GM06990 (cell line): ENCODE measurements at regions not wholly inside any gene's neighbourhood (a gene's known extent, or its start where the extent isn't known, plus 50 kb on each side); places are given as distances from the start of the nearest gene placed in this dataset.

Experiments used
- DNase-seq: peaks from one replicate; pipeline ENCODE4 v3.0.0-alpha.2; 2011; ENCODE audit not compliant: insufficient read length; ENCODE audit errors: extremely low read depth
- H3K27me3 ChIP-seq: replicated peaks from 2 replicates; pipeline ENCODE4 v1.6.0; 2011; ENCODE audit warnings: low read length; ENCODE audit not compliant: control insufficient read depth, insufficient read depth
- H3K36me3 ChIP-seq: 2 replicates; pipeline ENCODE4 v1.5.1; 2011; ENCODE audit warnings: low read length; ENCODE audit not compliant: control insufficient read depth, insufficient read depth
- H3K4me3 ChIP-seq: replicated peaks from 2 replicates; pipeline ENCODE4 v1.5.1; 2011; ENCODE audit warnings: low read depth, mild to moderate bottlenecking, control low read depth, low read length
- TF ChIP-seq, protein P1 (sequence below): IDR thresholded peaks from 2 replicates; pipeline ENCODE4 v1.5.1; 2011; ENCODE audit warnings: low read length, control low read depth, mild to moderate bottlenecking, inconsistent platforms; ENCODE audit not compliant: insufficient read depth, poor library complexity, severe bottlenecking

DNA sequence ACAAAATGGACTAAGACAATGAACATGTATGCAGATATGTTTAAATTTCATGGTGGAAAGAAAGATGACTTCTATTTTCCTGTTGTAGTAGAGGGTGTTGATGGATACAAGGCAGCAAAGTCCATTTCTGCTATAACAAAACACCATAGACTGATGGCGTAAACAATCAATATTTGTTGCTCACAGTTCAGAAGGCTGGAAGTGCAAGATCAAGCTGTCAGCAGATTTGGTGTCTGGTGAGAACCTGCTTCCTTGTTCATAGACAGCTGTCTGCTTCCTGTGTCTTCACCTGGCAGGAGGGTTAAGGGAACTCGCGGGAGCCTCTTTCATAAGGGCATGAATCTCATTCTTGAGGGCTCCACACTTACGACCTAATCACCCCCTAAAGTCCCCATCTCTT lies 83.0 kb upstream of the ELOVL5 start:
- Histone ChIP-seq H3K4me3 (no peak overlapping the region), H3K27me3 (no peaks in the 10 kb centered on the region), H3K36me3 (no peaks in the 10 kb centered on the region)
- no peak for DNase-seq
- TF ChIP-seq, protein P1, sequence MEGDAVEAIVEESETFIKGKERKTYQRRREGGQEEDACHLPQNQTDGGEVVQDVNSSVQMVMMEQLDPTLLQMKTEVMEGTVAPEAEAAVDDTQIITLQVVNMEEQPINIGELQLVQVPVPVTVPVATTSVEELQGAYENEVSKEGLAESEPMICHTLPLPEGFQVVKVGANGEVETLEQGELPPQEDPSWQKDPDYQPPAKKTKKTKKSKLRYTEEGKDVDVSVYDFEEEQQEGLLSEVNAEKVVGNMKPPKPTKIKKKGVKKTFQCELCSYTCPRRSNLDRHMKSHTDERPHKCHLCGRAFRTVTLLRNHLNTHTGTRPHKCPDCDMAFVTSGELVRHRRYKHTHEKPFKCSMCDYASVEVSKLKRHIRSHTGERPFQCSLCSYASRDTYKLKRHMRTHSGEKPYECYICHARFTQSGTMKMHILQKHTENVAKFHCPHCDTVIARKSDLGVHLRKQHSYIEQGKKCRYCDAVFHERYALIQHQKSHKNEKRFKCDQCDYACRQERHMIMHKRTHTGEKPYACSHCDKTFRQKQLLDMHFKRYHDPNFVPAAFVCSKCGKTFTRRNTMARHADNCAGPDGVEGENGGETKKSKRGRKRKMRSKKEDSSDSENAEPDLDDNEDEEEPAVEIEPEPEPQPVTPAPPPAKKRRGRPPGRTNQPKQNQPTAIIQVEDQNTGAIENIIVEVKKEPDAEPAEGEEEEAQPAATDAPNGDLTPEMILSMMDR, result no peak

DNA sequence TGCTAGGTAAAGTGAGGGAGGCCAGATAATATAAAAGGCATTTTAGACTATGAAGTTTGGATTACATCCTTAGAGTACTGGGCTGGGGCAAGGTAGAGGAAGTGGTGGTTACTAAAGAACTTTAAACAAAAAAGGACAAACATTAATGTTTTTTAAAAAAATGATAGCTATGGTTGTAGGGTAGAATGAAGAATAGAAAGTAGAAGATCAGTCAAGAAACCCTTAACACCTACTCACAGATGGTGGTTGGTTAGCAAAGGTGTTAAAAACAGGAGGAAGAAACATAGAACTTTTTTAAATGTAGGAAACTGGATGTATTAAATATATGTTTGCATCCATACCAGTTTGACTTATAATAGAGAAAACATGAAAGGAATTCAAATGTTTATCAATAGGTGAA lies 80.7 kb upstream of the ELOVL5 start:
- TF ChIP-seq, protein P1, result no peak
- no peaks in the 10 kb centered on the region for H3K36me3 ChIP-seq
- H3K4me3 ChIP-seq, result no peak overlapping the region
- no peaks in the 10 kb centered on the region for H3K27me3 ChIP-seq
- DNase-seq, result no peak

DNA sequence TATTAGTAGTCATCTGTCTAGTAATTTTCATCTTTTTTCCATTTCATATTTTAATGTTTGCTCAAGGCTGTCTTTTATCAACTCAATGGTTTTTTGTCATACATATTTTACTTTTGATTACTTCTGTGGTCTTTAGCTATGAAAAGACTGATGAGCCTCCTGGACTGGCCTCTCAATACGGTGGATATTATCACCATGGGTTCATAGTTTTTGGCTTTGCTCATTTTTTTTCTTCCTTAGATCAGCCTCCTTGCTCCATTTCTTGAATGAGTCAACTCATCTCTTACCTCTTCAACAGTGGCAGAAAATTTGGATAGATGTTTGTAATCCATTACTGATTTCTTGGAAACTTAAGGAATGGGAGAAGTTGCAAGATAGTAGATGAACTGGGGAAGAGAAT lies 80.1 kb upstream of the ELOVL5 start:
- H3K36me3 ChIP-seq, result no peaks in the 10 kb centered on the region
- TF ChIP-seq, protein P1, result no peak
- H3K27me3 ChIP-seq, result no peaks in the 10 kb centered on the region
- no peak overlapping the region for H3K4me3 ChIP-seq
- no peak for DNase-seq

DNA sequence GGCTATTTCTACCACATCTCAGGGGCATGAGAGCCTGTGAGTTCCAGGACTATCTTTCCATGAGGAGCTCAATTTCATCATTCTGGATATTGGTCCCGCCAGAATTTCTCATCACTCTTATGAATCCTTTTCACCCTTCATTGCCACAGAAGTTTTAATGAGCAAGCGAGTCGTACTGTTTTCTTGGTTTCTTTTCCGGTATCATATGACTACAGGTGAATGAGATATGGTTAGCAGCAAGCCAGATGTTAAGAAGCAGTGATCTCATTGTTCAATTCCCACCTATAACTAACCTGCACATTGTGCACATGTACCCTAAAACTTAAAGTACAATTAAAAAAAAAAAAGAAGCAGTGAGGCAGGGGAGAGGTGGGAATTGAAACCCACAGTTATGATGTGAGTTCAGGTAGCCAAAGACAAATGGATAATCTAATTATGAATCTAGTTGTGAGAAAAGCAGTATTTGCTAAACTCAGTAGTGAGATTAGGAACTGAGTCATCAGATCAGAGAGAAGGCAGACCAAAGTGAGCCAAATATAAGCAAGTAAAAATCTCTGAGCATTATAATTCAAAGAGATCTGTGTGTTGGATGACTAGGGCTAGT lies 78.0 kb upstream of the ELOVL5 start:
- H3K36me3 ChIP-seq, result no peaks in the 10 kb centered on the region
- no peaks in the 10 kb centered on the region; the same call in 1 of the 2 replicates for H3K27me3 ChIP-seq
- peak; percentile 76 for DNase-seq
- TF ChIP-seq, protein P1, result no peak
- H3K4me3 ChIP-seq, result no peak overlapping the region

DNA sequence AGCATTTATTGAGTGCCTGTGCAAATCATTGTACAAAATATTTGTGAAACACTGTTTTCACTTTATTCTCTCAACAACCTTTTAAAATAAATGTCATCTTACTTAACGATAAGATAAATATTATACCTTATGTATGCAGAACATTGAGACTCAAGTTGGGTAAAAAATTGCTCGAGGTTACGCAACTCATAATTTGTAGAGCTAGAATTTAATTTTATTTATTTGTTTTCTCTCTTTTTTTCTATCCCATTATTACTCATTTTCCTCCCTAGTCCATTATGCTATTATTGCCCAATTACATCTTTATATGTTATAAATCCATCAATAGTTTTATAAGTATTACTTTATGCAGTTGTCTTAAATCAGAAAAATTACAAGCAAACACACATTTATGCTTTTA lies 77.4 kb upstream of the ELOVL5 start:
- TF ChIP-seq, protein P1, result no peak
- H3K36me3 ChIP-seq, result no peaks in the 10 kb centered on the region

DNA sequence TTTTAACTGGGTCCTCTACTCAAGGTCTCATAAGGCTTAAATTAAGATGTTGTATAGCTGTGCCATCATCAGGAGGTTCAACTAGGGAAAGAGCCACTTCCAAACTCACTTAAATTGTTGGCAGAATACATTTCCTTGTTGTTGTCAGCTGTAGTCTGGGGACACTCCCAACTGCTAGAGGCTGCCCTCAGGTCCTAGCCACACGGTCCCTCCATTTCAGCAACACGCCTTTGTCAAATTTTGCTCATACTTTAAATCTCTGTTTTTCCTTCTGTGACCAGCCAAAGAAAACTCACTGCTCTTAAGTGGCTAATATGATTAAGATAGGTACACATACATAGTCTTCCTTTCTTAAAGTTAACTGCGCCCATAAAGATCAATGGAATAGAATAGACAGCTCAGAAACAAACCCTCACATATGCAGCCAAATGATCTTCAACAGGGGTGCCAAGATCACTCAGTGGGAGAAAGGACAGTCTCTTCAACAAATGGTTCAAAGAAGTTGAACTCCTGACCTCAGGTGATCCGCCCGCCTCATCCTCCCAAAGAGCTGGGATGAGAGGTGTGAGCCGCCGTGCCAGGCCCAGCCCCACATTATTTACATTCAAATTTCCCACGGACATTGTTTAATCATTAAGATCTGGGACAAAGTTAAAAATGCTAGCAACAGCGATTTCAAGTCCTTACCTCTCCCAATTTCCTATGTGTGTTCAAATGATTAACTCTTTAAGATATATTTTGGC lies 76.4 kb upstream of the ELOVL5 start:
- Histone ChIP-seq H3K36me3 (no peaks in the 10 kb centered on the region), H3K4me3 (no peak overlapping the region), H3K27me3 (no peaks in the 10 kb centered on the region; the same call in 1 of the 2 replicates)
- no peak for DNase-seq
- TF ChIP-seq, protein P1, result no peak

More for the DNA sequence above, 77.4 kb upstream of the ELOVL5 start:
- DNase-seq, result no peak
- Histone ChIP-seq H3K27me3 (no peaks in the 10 kb centered on the region; the same call in 1 of the 2 replicates), H3K4me3 (no peak overlapping the region)
